H9 (cell line): ENCODE measurements at regions not wholly inside any gene's neighbourhood (a gene's known extent, or its start where the extent isn't known, plus 50 kb on each side); places are given as distances from the start of the nearest gene placed in this dataset.

ENCODE experiments used
- DNase-seq: peaks from one replicate; pipeline ENCODE4 v3.0.0-alpha.2; 2017
- H2AFZ ChIP-seq: one replicate; pipeline ENCODE4 v1.6.1; 2013; ENCODE audit warnings: mild to moderate bottlenecking, low read length, control low read depth, moderate library complexity
- H2AK5ac ChIP-seq: 2 replicates; pipeline ENCODE4 v1.6.1; 2013; ENCODE audit warnings: low read length, control low read depth, mixed read lengths; ENCODE audit not compliant: insufficient read length
- H2BK120ac ChIP-seq: one replicate; pipeline ENCODE4 v1.6.1; 2013; ENCODE audit warnings: low read depth, mild to moderate bottlenecking, low read length, control low read depth, inconsistent platforms; ENCODE audit not compliant: poor library complexity, severe bottlenecking
- H2BK12ac ChIP-seq: 2 replicates; pipeline ENCODE4 v1.6.1; 2013; ENCODE audit warnings: low read length, control low read depth, mixed read lengths, low read depth; ENCODE audit not compliant: insufficient read length
- H2BK15ac ChIP-seq: 2 replicates; pipeline ENCODE4 v1.6.1; 2013; ENCODE audit warnings: low read depth, low read length, control low read depth
- H2BK20ac ChIP-seq: one replicate; pipeline ENCODE4 v1.6.1; 2013; ENCODE audit warnings: low read depth, mild to moderate bottlenecking, low read length, control low read depth, inconsistent platforms; ENCODE audit not compliant: poor library complexity, severe bottlenecking
- H2BK5ac ChIP-seq: 2 replicates; pipeline ENCODE4 v1.6.1; 2013; ENCODE audit warnings: low read length, control low read depth, mixed read lengths; ENCODE audit not compliant: insufficient read length
- H3K14ac ChIP-seq: 2 replicates; pipeline ENCODE4 v1.6.1; 2013; ENCODE audit warnings: low read length, control low read depth; ENCODE audit not compliant: insufficient read depth
- H3K18ac ChIP-seq: 2 replicates; pipeline ENCODE4 v1.6.1; 2013; ENCODE audit warnings: low read depth, mild to moderate bottlenecking, mixed read lengths, low read length, control low read depth; ENCODE audit not compliant: insufficient read length
- H3K23ac ChIP-seq: 2 replicates; pipeline ENCODE4 v1.6.1; 2013; ENCODE audit warnings: low read length, control low read depth, mixed read lengths, low read depth; ENCODE audit not compliant: insufficient read length
- H3K23me2 ChIP-seq: 2 replicates; pipeline ENCODE4 v1.6.1; 2013; ENCODE audit warnings: low read depth, mild to moderate bottlenecking, mixed read lengths, low read length, control low read depth; ENCODE audit not compliant: insufficient read length, poor library complexity, severe bottlenecking
- H3K27ac ChIP-seq: 2 replicates; pipeline ENCODE4 v1.5.1; 2013; ENCODE audit warnings: low read length, control low read depth, mixed read lengths, low read depth; ENCODE audit not compliant: insufficient read length
- H3K27me3 ChIP-seq: 2 replicates; pipeline ENCODE4 v1.6.1; 2013; ENCODE audit warnings: low read length, control low read depth, inconsistent platforms; ENCODE audit not compliant: insufficient read depth
- H3K4ac ChIP-seq: 2 replicates; pipeline ENCODE4 v1.6.1; 2013; ENCODE audit warnings: low read depth, mild to moderate bottlenecking, control low read depth, inconsistent platforms, low read length, moderate library complexity
- H3K4me1 ChIP-seq: 2 replicates; pipeline ENCODE4 v1.6.1; 2013; ENCODE audit warnings: low read length, control low read depth, inconsistent platforms; ENCODE audit not compliant: insufficient read depth
- H3K4me2 ChIP-seq: 2 replicates; pipeline ENCODE4 v1.6.1; 2013; ENCODE audit warnings: low read length, control low read depth, mixed read lengths; ENCODE audit not compliant: insufficient read length, insufficient read depth
- H3K56ac ChIP-seq: 2 replicates; pipeline ENCODE4 v1.6.1; 2013; ENCODE audit warnings: low read depth, mild to moderate bottlenecking, mixed read lengths, low read length, control low read depth; ENCODE audit not compliant: insufficient read length
- H3K79me1 ChIP-seq: 2 replicates; pipeline ENCODE4 v1.6.1; 2013; ENCODE audit warnings: low read depth, mild to moderate bottlenecking, moderate library complexity, low read length, control low read depth, inconsistent platforms; ENCODE audit not compliant: insufficient read depth, poor library complexity, severe bottlenecking
- H3K79me2 ChIP-seq: 2 replicates; pipeline ENCODE4 v1.6.1; 2013; ENCODE audit warnings: low read length, control low read depth, inconsistent platforms; ENCODE audit not compliant: insufficient read depth
- H3K9ac ChIP-seq: 2 replicates; pipeline ENCODE4 v1.6.1; 2013; ENCODE audit warnings: low read length, control low read depth, mixed read lengths; ENCODE audit not compliant: insufficient read length; ENCODE audit errors: extremely low read depth
- H3K9me3 ChIP-seq: one replicate; pipeline ENCODE4 v1.6.1; 2013; ENCODE audit warnings: low read depth, low read length, inconsistent platforms; ENCODE audit not compliant: control insufficient read depth
- H3T11ph ChIP-seq: one replicate; pipeline ENCODE4 v1.6.1; 2013; ENCODE audit warnings: mild to moderate bottlenecking, low read length, control low read depth, inconsistent platforms
- H4K20me1 ChIP-seq: one replicate; pipeline ENCODE4 v1.6.1; 2013; ENCODE audit not compliant: control insufficient read depth, insufficient read length, insufficient read depth
- H4K5ac ChIP-seq: 2 replicates; pipeline ENCODE4 v1.6.1; 2013; ENCODE audit warnings: low read depth, mild to moderate bottlenecking, mixed read lengths, low read length, control low read depth; ENCODE audit not compliant: insufficient read length
- H4K8ac ChIP-seq: replicated peaks from 2 replicates; pipeline ENCODE4 v1.6.1; 2013; ENCODE audit warnings: low read length, control low read depth, mixed read lengths, low read depth; ENCODE audit not compliant: insufficient read length
- H4K91ac ChIP-seq: 2 replicates; pipeline ENCODE4 v1.6.1; 2013; ENCODE audit warnings: low read depth, mild to moderate bottlenecking, moderate library complexity, mixed read lengths, low read length, control low read depth; ENCODE audit not compliant: insufficient read length
- H3K27ac Mint-ChIP-seq, 3 experiments: 2 replicates in 2 of 3; 3 replicates in 1 of 3; pipeline ENCODE4 v1.8.0; 2020 to 2021; ENCODE audit warnings: mixed read lengths in 3 of 3, mild to moderate bottlenecking in 1 of 3, moderate library complexity in 1 of 3
- H3K27me3 Mint-ChIP-seq: 2 replicates; pipeline ENCODE4 v1.8.0; 2021; ENCODE audit warnings: low read depth, mild to moderate bottlenecking, moderate library complexity, mixed read lengths
- H3K36me3 Mint-ChIP-seq, 3 experiments: 2 replicates in 2 of 3; 3 replicates in 1 of 3; pipeline ENCODE4 v1.8.0; 2020 to 2021; ENCODE audit warnings: low read depth in 3 of 3, mixed read lengths in 3 of 3; ENCODE audit not compliant: insufficient read depth in 1 of 3
- H3K4me1 Mint-ChIP-seq, 2 experiments: 2 replicates each; pipeline ENCODE4 v1.8.0; 2020; ENCODE audit warnings: mixed read lengths in 2 of 2
- H3K4me3 Mint-ChIP-seq, 2 experiments: 2 replicates in 1 of 2; 3 replicates in 1 of 2; pipeline ENCODE4 v1.8.0; 2020 to 2021; ENCODE audit warnings: mild to moderate bottlenecking in 2 of 2, mixed read lengths in 2 of 2, moderate library complexity in 1 of 2
- H3K9me3 Mint-ChIP-seq, 2 experiments: 2 replicates in 1 of 2; 3 replicates in 1 of 2; pipeline ENCODE4 v1.8.0; 2020; ENCODE audit warnings: mild to moderate bottlenecking in 2 of 2, mixed read lengths in 2 of 2, moderate library complexity in 1 of 2
- WGBS: extraction: QIAGEN DNeasy Blood & Tissue Kit; methylation state at CpG from one replicate; pipeline ENCODE4 v1.1.7; 2013; ENCODE audit warnings: missing lambda C conversion rate, low lambda C conversion rate, mixed read lengths; ENCODE audit not compliant: insufficient read length; ENCODE audit errors: extremely low coverage; 5-methylcytosine and 5-hydroxymethylcytosine counted together
- TF ChIP-seq, protein P1 (sequence below): fragments of 200-600 bp; sonication (generic); conservative IDR thresholded peaks from 3 replicates; pipeline ENCODE4 v1.8.0; 2021; ENCODE audit warnings: antibody characterized with exemption, mild to moderate bottlenecking

DNA sequence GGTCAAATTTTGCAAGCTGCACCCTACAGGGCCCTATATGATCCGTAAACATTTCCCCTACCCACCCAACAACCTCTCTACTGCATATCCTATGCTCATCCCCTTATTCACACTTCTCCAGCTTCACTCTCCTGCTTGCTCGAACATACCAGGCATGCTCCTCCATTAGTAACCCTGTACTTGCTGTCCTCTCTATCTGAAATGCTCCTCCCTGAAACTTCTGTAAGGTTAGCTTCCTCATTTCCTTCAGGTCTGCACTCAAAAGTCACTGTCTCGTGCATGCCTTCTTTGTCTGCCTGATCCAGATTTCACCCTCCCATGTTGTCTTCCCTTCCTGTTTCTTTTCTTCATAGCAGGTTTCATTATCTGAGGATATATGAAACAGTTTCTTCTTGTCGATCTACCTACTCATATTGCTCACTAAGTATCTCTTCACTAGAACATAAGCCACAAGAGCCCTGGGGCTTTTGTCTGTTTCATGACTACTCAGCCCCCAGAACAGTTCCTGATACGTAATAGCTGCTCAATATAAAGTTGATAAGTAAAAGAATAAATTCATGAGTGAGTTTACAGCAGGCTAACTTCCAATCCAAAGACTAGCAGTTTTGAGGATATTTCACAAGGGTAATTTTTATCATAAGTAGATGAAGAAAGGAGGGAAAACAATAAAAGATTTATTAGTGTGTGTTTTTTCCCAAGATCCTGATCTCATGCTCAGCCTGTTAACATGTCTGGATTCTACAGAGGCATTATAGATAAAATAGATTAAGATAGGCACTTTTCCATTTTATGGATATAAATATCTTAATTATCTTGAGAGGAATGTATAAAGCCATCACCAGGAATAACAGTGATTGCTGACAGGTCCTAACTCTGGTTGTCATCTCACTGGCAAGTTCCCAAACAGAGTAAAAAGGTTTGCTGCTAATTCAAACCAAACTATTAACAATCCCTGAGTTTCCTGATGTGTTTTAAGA is 392.5 kb upstream of the ESRRG start:
- Mint-ChIP-seq H3K27ac (no peak overlapping the region), H3K4me1 (peaks cover 0 to 3% of the 10 kb centered on the region in 2 experiments; a peak in 1 of 4 replicates), H3K9me3 (no peaks in the 10 kb centered on the region), H3K36me3 (no peaks in the 10 kb centered on the region), H3K27me3 (peaks cover 4% of the 10 kb centered on the region), H3K4me3 (no peak overlapping the region)
- Histone ChIP-seq H3K23me2 (no peaks in the 10 kb centered on the region), H2AFZ (no peak overlapping the region), H3K4me2 (no peak overlapping the region), H3T11ph (no peak overlapping the region), H3K4ac (no peak overlapping the region), H3K14ac (no peak overlapping the region), H3K27ac (no peak overlapping the region), H3K9ac (no peak overlapping the region), H3K18ac (no peak overlapping the region), H3K4me1 (no peaks in the 10 kb centered on the region), H2BK15ac (no peak overlapping the region), H4K91ac (no peak overlapping the region), H3K23ac (no peak overlapping the region), H2AK5ac (no peak overlapping the region), H2BK20ac (no peak overlapping the region), H3K79me2 (no peaks in the 10 kb centered on the region), H4K5ac (no peak overlapping the region), H3K56ac (no peak overlapping the region), H3K27me3 (no peaks in the 10 kb centered on the region), H3K9me3 (no peaks in the 10 kb centered on the region), H3K79me1 (no peaks in the 10 kb centered on the region), H2BK12ac (no peak overlapping the region), H4K20me1 (no peaks in the 10 kb centered on the region), H4K8ac (no peak overlapping the region), H2BK120ac (no peak overlapping the region), H2BK5ac (no peak overlapping the region)
- DNase-seq, result no peak
- WGBS, result no CpG with 5 or more reads among the region's 5 CpGs
- TF ChIP-seq, protein P1, sequence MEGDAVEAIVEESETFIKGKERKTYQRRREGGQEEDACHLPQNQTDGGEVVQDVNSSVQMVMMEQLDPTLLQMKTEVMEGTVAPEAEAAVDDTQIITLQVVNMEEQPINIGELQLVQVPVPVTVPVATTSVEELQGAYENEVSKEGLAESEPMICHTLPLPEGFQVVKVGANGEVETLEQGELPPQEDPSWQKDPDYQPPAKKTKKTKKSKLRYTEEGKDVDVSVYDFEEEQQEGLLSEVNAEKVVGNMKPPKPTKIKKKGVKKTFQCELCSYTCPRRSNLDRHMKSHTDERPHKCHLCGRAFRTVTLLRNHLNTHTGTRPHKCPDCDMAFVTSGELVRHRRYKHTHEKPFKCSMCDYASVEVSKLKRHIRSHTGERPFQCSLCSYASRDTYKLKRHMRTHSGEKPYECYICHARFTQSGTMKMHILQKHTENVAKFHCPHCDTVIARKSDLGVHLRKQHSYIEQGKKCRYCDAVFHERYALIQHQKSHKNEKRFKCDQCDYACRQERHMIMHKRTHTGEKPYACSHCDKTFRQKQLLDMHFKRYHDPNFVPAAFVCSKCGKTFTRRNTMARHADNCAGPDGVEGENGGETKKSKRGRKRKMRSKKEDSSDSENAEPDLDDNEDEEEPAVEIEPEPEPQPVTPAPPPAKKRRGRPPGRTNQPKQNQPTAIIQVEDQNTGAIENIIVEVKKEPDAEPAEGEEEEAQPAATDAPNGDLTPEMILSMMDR, result no peak
